Right lobe of liver (tissue), 6 donors: ENCODE measurements at regions not wholly inside any gene's neighbourhood (a gene's known extent, or its start where the extent isn't known, plus 50 kb on each side); places are given as distances from the start of the nearest gene placed in this dataset.

ENCODE experiments used
- ATAC-seq, 4 donors: fragments of 200-7000 bp; cut with Tn5 transposase; one replicate each; pipeline ENCODE4 v1.9.1; 2020; ENCODE audit warnings: mild to moderate bottlenecking in 4 of 4, moderate library complexity in 4 of 4
- DNase-seq, 3 donors: peaks; one replicate each; pipeline ENCODE4 v3.0.0-alpha.2; 2020
- H3K27ac ChIP-seq, 3 donors: fragments of 200-600 bp; one replicate each; pipeline ENCODE4 v1.8.0; 2022
- H3K27me3 ChIP-seq, 2 donors: fragments of 200-600 bp; one replicate each; pipeline ENCODE4 v1.8.0; 2022
- H3K36me3 ChIP-seq, 4 donors: fragments of 200-600 bp; sonication (generic) in 1 of 4; one replicate each; pipeline versions ENCODE4 v1.5.1 to v1.8.0; 2017 to 2022; ENCODE audit warnings: control low read depth in 1 of 4
- H3K4me1 ChIP-seq, 4 donors: fragments of 200-600 bp; sonication (generic) in 1 of 4; one replicate each; pipeline versions ENCODE4 v1.5.1 to v1.8.0; 2017 to 2022; ENCODE audit warnings: control low read depth in 1 of 4
- H3K4me3 ChIP-seq, 3 donors: fragments of 200-600 bp; one replicate each; pipeline ENCODE4 v1.8.0; 2022
- H3K9me3 ChIP-seq, 4 donors: fragments of 200-600 bp; sonication (generic) in 1 of 4; one replicate each; pipeline versions ENCODE4 v1.5.1 to v1.8.0; 2017 to 2022; ENCODE audit warnings: control low read depth in 1 of 4
- POLR2A ChIP-seq: fragments of 450-650 bp; IDR thresholded peaks from one replicate; pipeline ENCODE4 v1.6.1; 2017; ENCODE audit warnings: antibody characterized with exemption, mild to moderate bottlenecking
- WGBS: methylation state at CpG from one replicate; pipeline ENCODE4 v1.1.6; 2018; ENCODE audit warnings: low coverage, low lambda C conversion rate; ENCODE audit not compliant: insufficient coverage; ENCODE audit errors: missing lambda C conversion rate; 5-methylcytosine and 5-hydroxymethylcytosine counted together
- intact Hi-C, 2 donors: fragments of 100-400 bp; cut with DNase I; formaldehyde crosslinking; loops; one replicate each; pipeline versions ENCODE4 v1.11.2 to v1.14.1; 2022
- TF ChIP-seq, protein P1 (sequence below), 4 donors: fragments of 200-600 bp in 3 of 4; fragments of 450-650 bp in 1 of 4; IDR thresholded peaks; one replicate each; pipeline versions ENCODE4 v1.5.1 to v1.8.0; 2016 to 2022; ENCODE audit warnings: antibody characterized with exemption in 4 of 4, mild to moderate bottlenecking in 2 of 4
- donor health status: DM: no; HTN: yes; CAD: no.
- donor health status: DM: no; HTN: no; CAD: no.
- donor health status: DM: no; HTN: no; CAD: no.
- donor health status: DM: no; HTN: yes; CAD: no.
- donor health status: DM: no; HTN: yes; CAD: no.

DNA sequence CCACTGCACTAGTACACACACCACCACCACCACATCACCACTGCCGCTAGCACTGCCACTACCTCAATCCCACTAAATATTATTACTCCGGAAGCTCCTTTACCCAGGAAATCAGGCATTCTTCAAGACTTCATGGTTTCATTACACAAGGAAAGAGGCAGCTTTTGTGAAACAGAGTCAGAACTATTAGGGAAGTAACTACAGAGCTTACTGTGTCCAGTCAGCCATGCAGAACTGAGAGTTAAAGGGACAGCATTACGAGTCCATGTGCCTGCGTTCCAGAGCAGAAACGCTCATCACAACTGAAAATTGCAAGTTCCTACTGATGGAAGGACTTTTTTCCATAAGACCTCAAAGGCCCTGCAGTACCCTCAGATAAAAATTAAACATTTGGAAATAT, 103.2 kb upstream of the FRG1 start:
- 64% methylated on average over 5 of the region's 5 CpGs for WGBS
- no peak overlapping the region for H3K4me3 ChIP-seq
- no peak for ATAC-seq
- intact Hi-C loops = no loop called here
- no peak for DNase-seq
- TF ChIP-seq, protein P1, sequence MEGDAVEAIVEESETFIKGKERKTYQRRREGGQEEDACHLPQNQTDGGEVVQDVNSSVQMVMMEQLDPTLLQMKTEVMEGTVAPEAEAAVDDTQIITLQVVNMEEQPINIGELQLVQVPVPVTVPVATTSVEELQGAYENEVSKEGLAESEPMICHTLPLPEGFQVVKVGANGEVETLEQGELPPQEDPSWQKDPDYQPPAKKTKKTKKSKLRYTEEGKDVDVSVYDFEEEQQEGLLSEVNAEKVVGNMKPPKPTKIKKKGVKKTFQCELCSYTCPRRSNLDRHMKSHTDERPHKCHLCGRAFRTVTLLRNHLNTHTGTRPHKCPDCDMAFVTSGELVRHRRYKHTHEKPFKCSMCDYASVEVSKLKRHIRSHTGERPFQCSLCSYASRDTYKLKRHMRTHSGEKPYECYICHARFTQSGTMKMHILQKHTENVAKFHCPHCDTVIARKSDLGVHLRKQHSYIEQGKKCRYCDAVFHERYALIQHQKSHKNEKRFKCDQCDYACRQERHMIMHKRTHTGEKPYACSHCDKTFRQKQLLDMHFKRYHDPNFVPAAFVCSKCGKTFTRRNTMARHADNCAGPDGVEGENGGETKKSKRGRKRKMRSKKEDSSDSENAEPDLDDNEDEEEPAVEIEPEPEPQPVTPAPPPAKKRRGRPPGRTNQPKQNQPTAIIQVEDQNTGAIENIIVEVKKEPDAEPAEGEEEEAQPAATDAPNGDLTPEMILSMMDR (IDR thresholded peaks at IDR 0.05) = no peak
- no peak for TF ChIP-seq POLR2A
- H3K27ac ChIP-seq = no peak overlapping the region
- no peaks in the 10 kb centered on the region for H3K27me3 ChIP-seq
- no peaks in the 10 kb centered on the region for H3K9me3 ChIP-seq
- H3K36me3 ChIP-seq = no peaks in the 10 kb centered on the region
- H3K4me1 ChIP-seq = no peaks in the 10 kb centered on the region

- 53% methylated on average over 11 of the region's 16 CpGs for WGBS
- Histone ChIP-seq H3K4me1 (no peaks in the 10 kb centered on the region), H3K36me3 (no peaks in the 10 kb centered on the region), H3K27ac (no peak overlapping the region), H3K9me3 (no peaks in the 10 kb centered on the region), H3K27me3 (no peaks in the 10 kb centered on the region), H3K4me3 (no peak overlapping the region)
- TF ChIP-seq, protein P1 (IDR thresholded peaks at IDR 0.05) = no peak
- TF ChIP-seq POLR2A = no peak
- no peak for ATAC-seq
- no peak for DNase-seq
- intact Hi-C loops = no loop called here
Measured at GRCh38 chr4:189838821-189839497, 101.7 kb upstream of the FRG1 start.

DNA sequence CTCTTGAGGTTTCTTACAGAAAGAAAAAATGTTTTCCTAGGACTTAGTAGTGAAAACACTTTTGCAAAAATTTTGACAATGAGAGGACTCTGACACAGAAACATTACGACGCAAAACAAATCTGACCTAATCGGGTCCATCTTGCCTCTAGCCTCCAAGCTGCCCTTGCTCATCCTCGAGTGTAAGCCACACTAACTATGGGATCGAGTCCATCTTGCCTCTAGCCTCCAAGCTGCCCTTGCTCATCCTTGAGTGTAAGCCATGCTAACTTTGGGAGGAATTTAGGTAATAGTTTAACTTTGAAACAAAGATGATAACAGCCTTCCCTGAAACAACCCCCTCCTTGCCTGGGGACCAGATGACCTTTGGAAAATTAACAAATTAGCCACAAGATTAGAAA, 100.3 kb upstream of the FRG1 start:
- no peak overlapping the region for H3K4me3 ChIP-seq
- TF ChIP-seq, protein P1 (IDR thresholded peaks at IDR 0.05) = no peak
- TF ChIP-seq POLR2A = no peak
- H3K27me3 ChIP-seq = no peaks in the 10 kb centered on the region
- intact Hi-C loops = no loop called here
- ATAC-seq (no peak), DNase-seq (peak in 1 of 3 donors; percentile 56)
- H3K27ac ChIP-seq = no peak overlapping the region
- H3K4me1 ChIP-seq = no peaks in the 10 kb centered on the region
- 60% methylated on average over 5 of the region's 5 CpGs for WGBS
- H3K9me3 ChIP-seq = no peaks in the 10 kb centered on the region
- H3K36me3 ChIP-seq = no peaks in the 10 kb centered on the region

DNA sequence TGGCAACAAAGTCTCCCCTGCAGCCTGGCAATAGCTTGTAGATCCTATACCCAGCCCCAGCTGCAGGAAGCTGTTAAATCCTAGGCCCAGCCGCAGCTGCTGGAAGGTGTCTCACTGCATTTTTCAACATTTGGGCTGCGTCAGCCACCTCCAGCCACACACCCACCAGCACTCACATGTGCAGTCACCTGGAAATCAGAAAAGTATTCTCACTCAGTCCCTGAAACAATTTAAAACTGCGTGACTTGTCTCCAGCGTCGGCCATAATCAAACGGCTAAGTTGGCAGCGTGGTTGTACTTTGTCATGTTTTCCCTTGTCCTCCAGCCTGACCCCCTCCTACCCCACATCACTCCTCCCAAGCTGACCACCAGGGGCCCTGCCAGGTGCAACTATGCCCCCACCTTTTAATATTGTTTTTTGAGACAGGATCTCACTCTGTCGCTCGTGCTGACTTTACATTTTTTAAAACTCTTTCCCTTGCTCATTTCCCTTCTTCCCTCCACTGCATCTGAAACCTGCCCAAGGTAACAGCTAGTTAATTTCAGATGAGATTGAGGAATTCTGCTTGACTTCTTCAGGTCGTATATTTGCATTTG, 97.2 kb upstream of the FRG1 start:
- 74% methylated on average over 10 of the region's 10 CpGs for WGBS
- no peaks in the 10 kb centered on the region for H3K36me3 ChIP-seq
- TF ChIP-seq POLR2A = no peak
- TF ChIP-seq, protein P1 (IDR thresholded peaks at IDR 0.05) = no peak
- H3K9me3 ChIP-seq = no peaks in the 10 kb centered on the region
- intact Hi-C loops = no loop called here
- H3K4me1 ChIP-seq = no peaks in the 10 kb centered on the region
- no peak overlapping the region for H3K27ac ChIP-seq
- H3K4me3 ChIP-seq = no peak overlapping the region
- no peak for ATAC-seq
- no peaks in the 10 kb centered on the region for H3K27me3 ChIP-seq
- DNase-seq = no peak
